NCI-H345 treated with DMSO at 0.1 percent for 48 hours (cell line): ENCODE measurements at regions not wholly inside any gene's neighbourhood (a gene's known extent, or its start where the extent isn't known, plus 50 kb on each side); places are given as distances from the start of the nearest gene placed in this dataset.

Source experiments
- DNase-seq: peaks from one replicate; lab custom pipeline; 2025; ENCODE audit not compliant: unreplicated experiment; lab: John Stamatoyannopoulos, UW

DNA sequence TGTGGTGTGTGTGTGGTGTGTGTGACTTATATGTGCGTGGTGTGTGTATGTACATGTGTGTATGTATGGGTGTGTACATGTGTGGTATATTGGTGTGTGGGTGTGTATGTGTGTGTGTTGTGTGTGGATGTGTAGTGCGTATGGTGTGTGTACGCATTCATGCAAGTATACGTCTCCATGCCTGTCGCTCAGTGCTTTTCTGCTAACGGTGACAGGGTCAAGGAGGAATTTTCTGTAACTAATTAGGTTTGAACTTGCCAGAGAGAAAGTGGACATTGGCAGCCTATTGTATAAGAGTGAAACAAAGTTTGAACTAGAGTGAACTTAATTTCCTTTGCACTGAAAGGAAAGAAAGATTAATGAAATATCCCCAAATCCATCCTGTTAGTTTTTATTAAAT is 120.9 kb upstream of the GSC start:
- no peak for DNase-seq

DNA sequence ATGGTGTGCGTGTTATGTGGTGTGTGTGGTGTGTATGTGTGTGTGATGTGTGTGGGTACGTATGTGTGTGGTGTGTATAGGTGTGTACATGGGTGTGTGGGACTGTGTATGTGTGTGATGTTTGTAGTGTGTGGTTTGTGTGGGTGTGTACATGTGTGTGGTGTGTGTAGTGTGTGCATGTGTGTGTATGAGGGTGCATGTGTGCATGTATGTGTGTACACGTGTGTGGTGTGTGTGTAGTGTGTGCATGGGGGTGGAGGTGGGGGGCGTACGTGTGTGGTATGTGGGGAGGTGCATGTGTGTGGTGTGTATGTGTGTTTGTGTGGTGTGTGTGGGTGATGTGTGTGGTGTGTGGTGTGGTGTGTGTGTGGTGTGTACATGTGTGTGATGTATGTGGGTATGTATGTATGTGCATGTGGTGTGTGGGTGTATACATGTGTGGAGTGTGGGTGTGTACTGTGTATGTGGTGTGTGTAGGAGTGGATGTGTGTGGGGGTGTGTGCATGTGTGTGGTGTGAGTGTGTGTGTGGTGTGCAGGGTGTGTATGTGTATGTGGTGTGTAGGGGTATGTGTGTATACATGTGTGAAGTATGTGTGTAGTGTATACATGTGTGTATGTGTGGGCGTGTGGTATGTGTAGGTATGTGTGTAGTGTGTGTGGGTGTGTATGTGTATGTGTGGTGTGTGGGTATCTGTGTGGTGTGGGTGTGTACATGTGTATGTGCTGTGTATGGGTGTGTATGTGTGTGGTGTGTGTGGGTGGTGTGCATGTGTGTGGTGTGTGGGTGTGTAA is 119.8 kb upstream of the GSC start:
- no peak for DNase-seq

DNA sequence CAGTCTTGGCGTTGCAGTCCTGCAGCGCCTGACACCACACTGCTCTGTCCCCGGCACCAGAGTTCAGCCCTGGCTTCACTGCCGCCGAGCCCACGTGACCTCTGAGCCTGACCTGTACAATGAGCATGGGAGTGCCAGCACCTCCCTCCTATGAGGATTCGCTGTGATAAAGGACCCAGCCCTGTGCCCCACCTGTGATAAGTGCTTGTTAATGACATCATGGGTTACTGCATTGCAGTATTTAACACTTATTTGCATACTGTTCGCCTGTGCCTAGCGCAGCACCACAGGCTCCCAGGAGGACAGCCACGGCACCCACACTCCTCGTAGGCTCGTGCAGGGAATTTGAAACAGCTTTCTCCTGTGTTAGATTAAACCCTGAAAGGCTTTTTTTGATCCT is 118.2 kb upstream of the GSC start:
- no peak for DNase-seq

DNA sequence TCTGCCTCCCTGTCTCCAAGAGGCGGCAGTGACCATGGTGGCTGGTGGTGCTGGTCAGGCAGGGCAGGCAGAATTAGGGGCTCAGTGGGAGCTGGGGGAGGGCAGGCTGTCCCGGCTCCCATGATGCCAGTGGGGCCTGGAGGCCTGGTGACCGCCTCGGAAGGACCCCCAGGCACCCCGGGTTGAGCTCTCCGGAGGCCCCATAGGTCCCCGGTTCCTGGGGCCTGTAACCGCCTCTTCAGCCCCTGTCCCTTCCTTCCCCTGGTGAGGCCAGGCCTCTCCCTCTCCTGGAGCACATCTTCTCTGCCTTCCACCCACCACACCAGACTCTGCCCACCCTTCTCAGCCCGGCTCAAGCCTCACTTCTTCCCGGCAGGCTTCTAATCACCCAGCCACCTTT is 117.7 kb upstream of the GSC start:
- no peak for DNase-seq

DNA sequence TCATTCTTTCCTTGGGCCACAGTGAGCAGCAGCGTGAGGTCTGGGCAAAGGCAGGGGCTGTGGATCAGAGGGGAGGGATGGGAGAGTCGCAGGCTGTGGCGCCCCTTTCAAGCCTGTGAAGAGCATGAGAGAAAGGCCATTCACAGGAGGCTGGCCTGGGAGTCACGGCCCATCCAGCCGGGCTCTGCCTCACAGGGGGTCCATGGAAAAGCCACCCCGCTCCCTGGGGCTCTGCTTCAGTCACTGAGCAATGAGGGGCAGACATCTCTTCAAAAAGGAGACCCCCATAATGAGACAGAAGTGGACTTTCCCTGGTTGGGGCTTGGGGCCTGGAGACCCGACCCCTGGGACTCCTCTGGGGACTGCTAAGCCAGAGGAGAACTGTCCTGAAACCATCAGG is 117.0 kb upstream of the GSC start:
- DNase-seq: no peak

DNA sequence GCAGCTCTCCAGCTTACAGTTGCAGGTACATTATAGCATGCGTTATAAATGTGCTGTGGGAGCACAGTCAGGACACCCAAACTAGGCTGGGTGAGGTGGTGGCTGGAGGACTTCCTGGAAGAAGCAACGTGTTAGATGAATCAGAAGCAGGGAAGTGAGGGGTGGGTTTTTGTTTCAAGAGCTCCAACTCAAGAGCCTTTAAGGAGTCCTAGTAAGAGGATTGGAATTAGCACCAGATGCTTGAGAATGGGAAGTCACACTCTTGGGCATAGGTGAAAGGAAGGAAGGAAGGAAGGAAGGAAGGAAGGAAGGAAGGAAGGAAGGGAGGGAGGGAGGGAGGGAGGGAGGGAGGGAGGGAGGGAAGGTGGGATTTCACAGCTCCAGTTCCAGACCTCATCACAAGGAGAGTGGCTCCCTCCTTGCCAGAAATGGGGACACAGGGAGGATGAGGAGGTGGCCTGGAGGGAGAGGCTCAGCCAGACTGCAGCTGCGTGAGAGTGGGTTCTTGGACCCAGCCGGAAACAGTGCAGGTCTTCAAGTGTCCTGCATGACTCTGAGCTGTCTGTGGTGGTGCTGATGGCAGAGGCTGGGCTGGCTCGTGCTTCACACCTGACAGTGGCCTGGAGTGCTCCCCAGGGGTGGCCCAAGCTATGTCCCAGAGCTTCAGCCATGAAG is 115.7 kb upstream of the GSC start:
- no peak for DNase-seq

DNA sequence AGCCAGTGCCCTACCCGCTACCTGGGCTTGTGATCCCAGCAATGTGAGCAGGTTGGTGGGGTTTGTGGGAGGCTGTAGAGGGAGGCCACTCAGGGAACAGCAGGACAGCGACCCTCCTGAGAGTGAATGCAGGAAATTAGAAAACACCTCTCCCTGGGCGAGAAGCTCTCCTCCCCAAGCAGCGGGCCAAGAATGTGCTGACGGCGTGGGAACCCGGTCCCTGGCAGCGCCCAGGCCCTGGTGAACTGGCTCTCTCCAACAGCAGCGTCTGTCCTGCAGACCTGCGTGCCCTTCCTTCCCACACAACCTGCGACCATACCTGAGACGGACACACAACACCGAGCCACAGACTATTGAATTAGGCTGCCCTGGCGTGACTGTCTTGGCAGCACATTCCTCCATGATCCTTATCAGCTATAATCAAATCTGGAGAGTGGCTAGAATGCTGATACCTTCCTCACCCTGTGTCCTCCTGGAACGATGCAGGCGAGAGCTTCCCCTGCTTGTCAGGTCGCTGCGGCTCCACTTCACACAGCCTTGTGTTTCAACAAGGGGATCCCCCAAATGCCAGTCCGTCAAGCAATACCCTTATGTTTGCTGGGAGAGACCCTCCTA is 114.8 kb upstream of the GSC start:
- DNase-seq: no peak

DNA sequence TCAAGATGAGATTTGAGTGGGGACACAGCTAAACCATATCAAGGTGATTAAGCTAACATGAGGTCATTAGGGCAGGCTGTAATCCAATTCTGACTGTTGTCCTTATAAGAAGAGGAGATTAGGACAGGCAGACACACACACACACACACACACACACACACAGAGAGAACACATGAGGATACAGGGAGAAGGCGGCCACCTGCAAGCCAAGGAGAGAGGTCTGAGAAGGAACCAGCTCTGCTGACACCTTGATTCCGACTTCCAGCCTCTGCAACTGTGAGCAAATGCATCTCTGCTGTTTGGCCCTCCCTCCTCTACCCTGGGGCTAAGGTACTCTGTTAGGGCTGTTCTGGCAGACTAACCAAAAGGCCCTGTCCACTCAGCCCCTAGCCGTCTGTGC is 112.5 kb upstream of the GSC start:
- no peak for DNase-seq

DNA sequence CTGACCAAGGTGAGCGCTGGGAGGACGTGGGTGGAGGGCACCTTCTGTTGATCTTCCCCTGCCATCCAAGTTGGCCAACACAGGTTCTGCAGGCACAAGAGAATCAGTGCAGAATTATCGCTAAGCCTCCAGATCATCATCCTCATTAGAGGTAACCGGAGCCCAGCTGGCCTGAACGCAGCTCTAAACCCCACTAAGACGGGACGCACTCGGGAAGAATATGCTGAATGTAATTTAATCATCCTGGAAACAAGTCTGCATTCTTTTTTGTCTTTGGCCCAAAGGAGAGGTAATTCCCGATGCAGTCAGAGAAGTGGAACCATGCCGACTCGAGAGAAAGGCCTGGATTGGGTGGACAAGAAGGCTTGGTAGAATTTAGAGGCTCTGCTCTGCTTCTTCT is 111.0 kb upstream of the GSC start:
- DNase-seq: no peak

DNA sequence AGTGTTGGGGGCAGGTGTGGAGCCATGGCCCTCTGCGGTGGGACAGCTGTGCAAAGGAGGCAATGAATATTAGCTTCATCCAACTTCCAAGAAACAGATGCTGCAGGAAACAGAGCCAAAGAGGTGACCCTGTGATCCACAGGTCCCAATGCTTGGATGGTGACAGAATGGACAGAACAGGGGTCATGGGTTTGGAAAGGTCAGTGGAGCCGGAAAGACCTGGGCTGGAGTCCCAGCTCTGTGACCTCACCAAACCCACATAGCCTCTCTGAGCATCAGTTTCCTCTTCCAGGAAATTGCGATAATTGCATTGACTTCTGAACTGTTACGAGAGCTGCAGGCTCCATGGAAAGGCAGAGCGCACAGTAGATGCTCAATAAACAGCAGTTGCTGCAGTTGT is 110.2 kb upstream of the GSC start:
- no peak for DNase-seq

DNA sequence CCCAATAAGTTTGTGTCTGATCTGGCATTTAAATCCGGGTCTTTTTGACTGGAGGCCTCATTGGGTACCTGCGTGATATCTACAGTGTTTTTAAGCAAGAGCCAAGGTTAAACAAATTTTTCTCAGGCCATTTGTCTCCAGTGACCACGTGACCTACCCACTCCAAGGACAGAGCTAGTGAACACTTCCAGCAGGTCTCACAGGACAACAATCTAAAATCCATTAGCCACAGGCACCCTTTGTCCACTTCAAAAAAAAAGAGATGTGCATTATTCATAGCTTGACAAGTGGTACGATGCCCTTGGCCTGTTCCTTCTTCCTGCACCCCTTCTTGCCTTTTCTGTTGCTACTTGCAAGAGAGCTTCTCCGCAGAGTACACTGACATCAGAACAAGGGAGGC is 109.6 kb upstream of the GSC start:
- no peak for DNase-seq

DNA sequence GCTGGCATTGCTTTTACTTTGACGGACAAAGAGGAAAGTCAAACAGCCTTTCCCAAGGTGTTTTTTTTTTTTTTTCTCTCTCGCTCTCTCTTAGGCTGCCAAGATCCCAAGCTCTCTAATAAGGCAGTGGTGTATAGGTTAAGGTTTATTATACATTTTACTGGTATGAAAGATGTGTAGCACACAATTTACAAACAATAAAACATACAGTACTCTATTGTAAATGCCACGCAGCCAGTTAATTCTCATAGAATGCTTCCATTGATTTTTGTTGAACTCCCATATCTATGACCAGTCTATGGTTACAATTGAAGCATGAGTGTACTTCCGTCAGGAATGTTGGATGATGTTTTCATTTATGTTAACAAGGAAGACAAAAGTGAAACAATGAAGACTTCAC is 106.4 kb upstream of the GSC start:
- DNase-seq: no peak

DNA sequence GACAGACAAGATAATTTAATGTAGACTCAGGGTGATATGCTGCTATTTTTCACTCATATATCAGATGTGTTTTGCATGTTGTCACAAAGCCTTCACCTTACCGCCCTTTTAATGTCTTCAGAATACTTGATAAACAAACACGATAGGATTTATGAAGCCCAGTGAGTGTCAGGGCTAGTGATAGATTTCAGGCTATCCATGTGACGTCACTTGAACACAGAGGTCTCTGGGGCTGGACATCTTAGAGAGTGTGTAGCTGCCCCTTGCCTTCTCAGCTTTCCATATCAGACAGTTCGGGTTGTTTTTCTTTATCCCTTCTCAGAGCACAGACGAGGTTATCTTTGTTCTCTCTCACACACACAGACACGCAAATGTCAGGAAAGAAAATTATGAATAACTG is 105.3 kb upstream of the GSC start:
- no peak for DNase-seq

DNA sequence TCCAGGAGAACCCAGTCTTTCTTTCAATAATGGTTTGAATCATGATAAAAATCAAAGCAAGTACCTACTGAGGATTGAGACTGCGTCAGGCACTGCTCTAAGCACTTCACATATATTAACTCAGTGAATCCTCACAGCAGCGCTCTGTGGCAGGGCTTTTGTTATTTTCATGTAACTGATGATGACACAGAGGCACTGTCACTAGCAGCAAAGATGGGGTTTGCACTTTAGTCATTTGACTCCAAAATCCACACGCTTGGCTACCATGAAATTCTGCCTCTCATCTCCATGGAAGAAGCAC is 98.8 kb upstream of the GSC start:
- DNase-seq: no peak

DNA sequence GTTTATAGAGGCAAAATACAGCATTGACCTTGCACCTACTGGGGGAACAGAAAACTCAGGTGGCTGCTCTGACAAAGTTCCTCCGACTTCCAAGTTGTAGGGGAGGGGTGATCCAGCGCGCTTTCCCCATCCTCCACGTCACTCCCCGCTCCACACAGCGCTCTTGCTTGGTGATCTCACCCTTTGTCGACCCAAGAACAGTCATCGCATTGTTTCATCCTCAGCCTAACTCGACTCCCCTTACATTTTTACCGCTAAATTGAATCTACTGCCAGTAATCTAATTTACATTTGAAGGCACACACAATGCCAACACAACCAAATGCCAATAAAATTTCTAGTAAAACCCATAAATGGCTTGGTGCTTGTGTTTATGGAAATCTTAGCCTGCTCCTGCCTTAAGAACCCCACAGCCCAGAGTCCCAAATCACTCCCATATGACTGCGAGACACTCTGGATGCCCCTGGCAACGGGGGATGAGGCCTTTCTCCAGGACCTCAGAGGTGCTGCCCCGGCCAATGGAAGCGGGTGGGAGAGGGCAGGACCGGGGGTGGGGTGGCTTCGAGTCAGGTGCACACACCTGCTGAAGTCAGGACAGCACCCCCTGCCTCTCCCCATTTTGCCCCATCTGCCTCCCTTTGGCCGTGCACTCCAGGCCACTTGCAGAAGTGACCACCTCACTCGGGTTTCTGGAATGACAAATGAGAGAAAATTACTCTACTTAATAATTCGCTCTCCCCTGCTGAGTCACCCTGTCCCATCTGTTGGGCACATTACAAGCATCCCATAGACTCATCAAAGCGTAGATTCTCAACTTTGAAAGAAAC is 98.2 kb upstream of the GSC start:
- DNase-seq: no peak

DNA sequence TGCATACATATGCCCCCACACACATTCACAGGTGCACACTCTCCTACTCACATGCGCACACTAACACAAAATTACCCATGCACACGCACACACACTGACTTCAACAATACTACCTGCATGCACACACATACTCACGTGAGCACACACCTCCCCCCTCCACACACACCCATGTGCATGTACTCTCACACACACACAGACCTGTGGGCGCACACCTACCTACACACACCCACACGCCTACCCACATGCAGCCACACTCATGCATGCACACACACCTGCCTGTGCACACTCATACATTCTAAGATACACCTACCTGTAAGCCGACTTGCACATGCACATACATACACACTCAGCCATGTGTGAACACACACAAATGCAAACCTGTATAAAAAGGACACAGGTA is 97.3 kb upstream of the GSC start:
- no peak for DNase-seq

DNA sequence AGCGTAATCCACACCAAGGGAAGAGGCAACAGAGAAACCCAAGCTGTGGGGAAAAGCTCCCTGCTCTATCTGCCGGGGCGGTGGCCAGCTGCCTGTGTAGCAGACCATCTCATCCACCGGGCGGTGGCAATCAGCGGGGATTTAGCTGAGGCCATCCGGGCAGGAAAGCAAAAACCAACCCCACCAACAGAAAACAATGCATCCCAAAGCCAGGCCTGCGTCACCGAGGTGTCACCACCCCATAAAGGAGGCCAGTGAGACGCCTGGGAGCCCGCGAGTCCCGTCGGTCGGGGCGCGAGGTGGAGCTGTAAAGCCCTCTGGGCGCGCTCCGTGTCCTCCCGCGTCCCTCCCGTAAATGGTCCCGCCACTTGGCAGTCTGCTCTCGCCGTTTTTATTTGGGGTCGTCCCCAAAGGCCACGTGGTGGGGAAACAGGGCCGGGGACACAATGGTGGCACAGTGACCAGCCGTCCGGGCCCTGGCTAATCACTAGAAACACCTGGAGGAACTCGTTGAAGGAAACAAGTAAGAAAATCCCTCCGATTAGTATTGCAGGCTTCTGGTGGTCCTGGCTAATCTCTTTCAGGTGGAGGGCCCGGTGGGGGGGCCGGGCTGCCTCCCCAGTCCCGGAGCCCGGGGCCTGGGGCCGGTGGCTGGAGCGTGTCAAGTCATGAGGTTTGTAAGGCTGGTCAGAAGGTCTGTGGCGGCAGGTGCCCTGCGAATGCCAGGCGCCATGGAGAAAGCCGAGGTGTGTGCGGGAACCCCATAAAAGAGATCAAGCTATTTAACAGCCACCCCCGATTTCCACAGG is 94.7 kb upstream of the GSC start:
- no peak for DNase-seq

DNA sequence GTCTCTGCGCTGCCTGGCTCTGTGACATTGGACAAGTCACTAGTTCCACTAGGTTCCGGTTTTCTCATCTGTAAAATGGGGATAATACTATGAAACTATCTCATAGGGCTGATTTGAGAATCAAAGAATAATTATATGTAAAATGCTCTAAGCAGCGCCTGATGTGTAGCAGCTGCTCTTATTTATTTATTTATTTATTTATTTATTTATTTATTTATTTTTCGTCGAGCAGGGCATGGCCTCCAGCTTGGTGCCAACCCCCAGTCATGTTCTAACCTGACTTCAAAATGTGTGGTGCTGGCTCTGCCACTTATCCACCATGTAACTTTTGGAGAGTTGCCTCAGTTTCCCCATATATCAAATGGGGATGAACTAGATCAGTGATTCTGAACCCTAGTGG is 93.5 kb upstream of the GSC start:
- no peak for DNase-seq

DNA sequence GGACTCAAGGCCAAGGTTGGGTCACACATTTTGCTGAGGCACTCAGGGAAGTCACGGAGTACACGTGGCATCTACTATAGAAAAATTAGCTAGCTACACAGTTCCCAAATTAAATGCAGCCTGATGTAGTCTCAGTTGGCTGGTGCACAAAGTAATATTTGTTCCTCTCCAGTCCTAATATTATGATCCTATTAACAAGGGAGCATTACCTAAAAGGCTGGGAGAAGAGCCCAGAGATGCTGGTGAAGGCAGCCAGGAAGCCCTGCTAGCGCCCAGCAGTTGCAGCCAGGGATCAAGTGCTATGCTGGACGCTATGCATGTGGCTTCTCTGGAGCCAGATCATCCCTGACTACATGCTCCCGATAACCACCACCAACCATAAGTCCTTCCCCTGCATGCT is 88.0 kb upstream of the GSC start:
- no peak for DNase-seq

DNA sequence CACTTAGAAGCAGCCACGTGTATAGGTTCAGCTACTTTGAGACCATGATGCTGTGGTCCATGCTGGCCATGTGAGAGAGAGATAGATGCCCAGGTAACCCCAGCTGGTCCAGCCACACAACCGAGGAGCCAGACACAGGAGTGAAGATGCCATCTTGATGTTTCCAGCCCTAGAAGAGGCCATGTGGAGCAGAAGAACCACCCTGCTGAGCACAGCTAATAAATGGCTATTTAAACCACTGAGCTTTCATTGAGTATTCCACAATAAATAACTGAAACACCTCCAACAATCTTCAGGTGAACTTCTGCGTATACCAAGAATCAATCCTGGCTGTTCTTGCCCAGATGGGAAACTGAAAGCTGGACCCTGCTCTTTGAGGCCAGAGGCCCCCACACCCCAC is 84.0 kb upstream of the GSC start:
- no peak for DNase-seq
